OCI-LY1 (cell line): ENCODE measurements at regions not wholly inside any gene's neighbourhood (a gene's known extent, or its start where the extent isn't known, plus 50 kb on each side); places are given as distances from the start of the nearest gene placed in this dataset.

Source experiments
- H2AFZ ChIP-seq: fragments of 200-600 bp; sonication (generic), shearing (Covaris generic); 2 replicates; pipeline ENCODE4 v1.6.0; 2014; ENCODE audit warnings: antibody characterized with exemption, mild to moderate bottlenecking, low read length
- H3F3A ChIP-seq: fragments of 200-600 bp; sonication (generic), shearing (Covaris generic); 2 replicates; pipeline ENCODE4 v1.6.0; 2014; ENCODE audit warnings: mild to moderate bottlenecking, antibody characterized with exemption, low read length, moderate library complexity; ENCODE audit not compliant: insufficient read depth
- H3K27ac ChIP-seq: fragments of 200-600 bp; sonication (generic); 2 replicates; pipeline ENCODE4 v1.5.1; 2014; ENCODE audit warnings: low read length, mixed run types, mild to moderate bottlenecking, low read depth; ENCODE audit not compliant: poor library complexity, severe bottlenecking
- H3K27me3 ChIP-seq: fragments of 200-600 bp; sonication (generic); 2 replicates; pipeline ENCODE4 v1.6.0; 2014; ENCODE audit warnings: antibody characterized with exemption, mild to moderate bottlenecking, low read length, moderate library complexity; ENCODE audit not compliant: insufficient read depth
- H3K36me3 ChIP-seq: fragments of 200-600 bp; sonication (generic); 2 replicates; pipeline ENCODE4 v1.6.1; 2014; ENCODE audit warnings: mild to moderate bottlenecking, antibody characterized with exemption, low read length, moderate library complexity, mixed read lengths; ENCODE audit not compliant: insufficient read depth
- H3K4me1 ChIP-seq: fragments of 200-600 bp; sonication (generic); 2 replicates; pipeline ENCODE4 v1.5.1; 2014; ENCODE audit warnings: mild to moderate bottlenecking, low read length, moderate library complexity; ENCODE audit not compliant: insufficient read depth, severe bottlenecking
- H3K4me2 ChIP-seq: fragments of 200-600 bp; sonication (generic), shearing (Covaris generic); 2 replicates; pipeline ENCODE4 v1.6.1; 2014; ENCODE audit warnings: low read length
- H3K4me3 ChIP-seq: fragments of 200-600 bp; sonication (generic); 2 replicates; pipeline ENCODE4 v1.5.1; 2014; ENCODE audit warnings: low read length, low read depth, mild to moderate bottlenecking, mixed read lengths; ENCODE audit not compliant: poor library complexity, severe bottlenecking
- H3K79me2 ChIP-seq: fragments of 200-600 bp; shearing (Covaris generic); 2 replicates; pipeline ENCODE4 v1.6.1; 2016; ENCODE audit warnings: mixed run types, low read length, mixed read lengths; ENCODE audit not compliant: insufficient read depth
- H3K9ac ChIP-seq: fragments of 200-600 bp; sonication (generic), shearing (Covaris generic); 2 replicates; pipeline ENCODE4 v1.6.1; 2014; ENCODE audit warnings: mild to moderate bottlenecking, low read length, mixed read lengths
- H3K9me2 ChIP-seq: fragments of 200-600 bp; sonication (generic), shearing (Covaris generic); 2 replicates; pipeline ENCODE4 v1.6.1; 2014; ENCODE audit warnings: low read depth, mild to moderate bottlenecking, low read length, mixed read lengths
- H3K9me3 ChIP-seq: fragments of 200-600 bp; shearing (Covaris generic); 2 replicates; pipeline ENCODE4 v1.6.1; 2014; ENCODE audit warnings: low read length, mixed read lengths
- H4K20me1 ChIP-seq: fragments of 200-600 bp; sonication (generic), shearing (Covaris generic); 2 replicates; pipeline ENCODE4 v1.6.0; 2016; ENCODE audit warnings: mild to moderate bottlenecking, low read length; ENCODE audit not compliant: insufficient read depth
- CTCF ChIP-seq: fragments of 200-600 bp; sonication (generic), shearing (Covaris generic); IDR thresholded peaks from 2 replicates; pipeline ENCODE4 v1.5.1; 2017; ENCODE audit warnings: mild to moderate bottlenecking, antibody characterized with exemption, low read length, moderate library complexity, mixed read lengths
- EZH2 ChIP-seq: fragments of 200-600 bp; sonication (generic), shearing (Covaris generic); IDR thresholded peaks from 2 replicates; pipeline ENCODE4 v1.8.0; 2017; ENCODE audit warnings: borderline replicate concordance, mixed run types, mild to moderate bottlenecking, antibody characterized with exemption, low read length, moderate library complexity, mixed read lengths

- no peaks in the 10 kb centered on the region for H3K4me1 ChIP-seq
- no peaks in the 10 kb centered on the region for H3K36me3 ChIP-seq
- H3K27me3 ChIP-seq, result no peaks in the 10 kb centered on the region
- no peak overlapping the region for H3K4me2 ChIP-seq
- H3K27ac ChIP-seq, result no peak overlapping the region
- H3K9me3 ChIP-seq, result no peaks in the 10 kb centered on the region
- H3K79me2 ChIP-seq, result no peaks in the 10 kb centered on the region
- TF ChIP-seq CTCF, result peak; percentile 50; the same call in 1 of the 2 replicates
- no peak for TF ChIP-seq EZH2
- H3K9ac ChIP-seq, result no peak overlapping the region
- H4K20me1 ChIP-seq, result no peaks in the 10 kb centered on the region
- H3K9me2 ChIP-seq, result no peaks in the 10 kb centered on the region
- no peak overlapping the region for H2AFZ ChIP-seq
- H3F3A ChIP-seq, result no peaks in the 10 kb centered on the region
- H3K4me3 ChIP-seq, result no peak overlapping the region
Observed at GRCh38 chr21:20739421-20739820, 258.8 kb upstream of the NCAM2 start.

GRCh38 chr21:20741445-20741844 lies 256.8 kb upstream of the NCAM2 start:
- Histone ChIP-seq H3K4me2 (no peak overlapping the region), H4K20me1 (no peaks in the 10 kb centered on the region), H3K36me3 (no peaks in the 10 kb centered on the region), H3K9me2 (no peaks in the 10 kb centered on the region), H2AFZ (no peak overlapping the region), H3K4me3 (no peak overlapping the region), H3K9me3 (no peaks in the 10 kb centered on the region), H3K27ac (no peak overlapping the region), H3K9ac (no peak overlapping the region), H3K27me3 (no peaks in the 10 kb centered on the region), H3K79me2 (no peaks in the 10 kb centered on the region), H3F3A (no peaks in the 10 kb centered on the region), H3K4me1 (no peaks in the 10 kb centered on the region)
- TF ChIP-seq EZH2 (no peak), CTCF (no peak)

GRCh38 chr21:20760221-20760620 lies 238.0 kb upstream of the NCAM2 start:
- Histone ChIP-seq H3K9me3 (no peaks in the 10 kb centered on the region), H3K79me2 (no peaks in the 10 kb centered on the region), H4K20me1 (no peaks in the 10 kb centered on the region), H3K27me3 (no peaks in the 10 kb centered on the region), H3K4me1 (no peaks in the 10 kb centered on the region), H3K9me2 (no peaks in the 10 kb centered on the region), H3K4me3 (no peak overlapping the region), H3K4me2 (no peak overlapping the region), H3K36me3 (no peaks in the 10 kb centered on the region), H3K9ac (no peak overlapping the region), H2AFZ (no peak overlapping the region), H3K27ac (no peak overlapping the region), H3F3A (no peaks in the 10 kb centered on the region)
- TF ChIP-seq CTCF (no peak), EZH2 (no peak)
